HUES48 (cell line): ENCODE measurements at regions not wholly inside any gene's neighbourhood (a gene's known extent, or its start where the extent isn't known, plus 50 kb on each side); places are given as distances from the start of the nearest gene placed in this dataset.

Source experiments
- H3K27ac ChIP-seq: one replicate; pipeline ENCODE4 v1.7.0; 2013; ENCODE audit warnings: low read depth, low read length, inconsistent platforms
- H3K27me3 ChIP-seq: 2 replicates; pipeline ENCODE4 v1.6.1; 2013; ENCODE audit warnings: mild to moderate bottlenecking, low read length; ENCODE audit not compliant: control insufficient read depth, insufficient read depth
- H3K36me3 ChIP-seq: 2 replicates; pipeline ENCODE4 v1.6.1; 2013; ENCODE audit warnings: low read length; ENCODE audit not compliant: control insufficient read depth, insufficient read depth
- H3K4me1 ChIP-seq: 2 replicates; pipeline ENCODE4 v1.6.1; 2013; ENCODE audit warnings: mild to moderate bottlenecking, low read length; ENCODE audit not compliant: control insufficient read depth, insufficient read depth
- H3K4me3 ChIP-seq: 2 replicates; pipeline ENCODE4 v1.5.1; 2013; ENCODE audit warnings: mild to moderate bottlenecking, low read depth, low read length
- H3K9ac ChIP-seq: 2 replicates; pipeline ENCODE4 v1.6.1; 2013; ENCODE audit warnings: mild to moderate bottlenecking, low read depth, low read length, moderate library complexity
- H3K9me3 ChIP-seq: 2 replicates; pipeline ENCODE4 v1.6.1; 2013; ENCODE audit warnings: low read length; ENCODE audit not compliant: control insufficient read depth, insufficient read depth

- H3K9ac ChIP-seq = no peak overlapping the region
- no peaks in the 10 kb centered on the region for H3K9me3 ChIP-seq
- H3K36me3 ChIP-seq = no peaks in the 10 kb centered on the region
Observed at GRCh38 chr12:115160271-115161128, 476.5 kb upstream of the TBX3 start.

GRCh38 chr12:115158816-115159215, 474.8 kb upstream of the TBX3 start:
- H3K9ac ChIP-seq = no peak overlapping the region
- no peaks in the 10 kb centered on the region for H3K36me3 ChIP-seq
- H3K27me3 ChIP-seq = no peaks in the 10 kb centered on the region
- no peaks in the 10 kb centered on the region for H3K9me3 ChIP-seq
- no peak overlapping the region for H3K4me3 ChIP-seq
- no peak overlapping the region for H3K27ac ChIP-seq
- no peaks in the 10 kb centered on the region for H3K4me1 ChIP-seq

More at GRCh38 chr12:115160271-115161128, 476.5 kb upstream of the TBX3 start:
- Histone ChIP-seq H3K27me3 (no peaks in the 10 kb centered on the region), H3K4me1 (no peaks in the 10 kb centered on the region), H3K4me3 (no peak overlapping the region), H3K27ac (no peak overlapping the region)

GRCh38 chr12:115155665-115156645, 472.0 kb upstream of the TBX3 start:
- Histone ChIP-seq H3K27ac (no peak overlapping the region), H3K27me3 (no peaks in the 10 kb centered on the region), H3K9me3 (no peaks in the 10 kb centered on the region), H3K4me3 (no peak overlapping the region), H3K9ac (no peak overlapping the region), H3K4me1 (no peaks in the 10 kb centered on the region), H3K36me3 (no peaks in the 10 kb centered on the region)

- peaks cover 10% of the 10 kb centered on the region for H3K4me1 ChIP-seq
- H3K27ac ChIP-seq = no peak overlapping the region
- no peaks in the 10 kb centered on the region for H3K9me3 ChIP-seq
- no peak overlapping the region for H3K4me3 ChIP-seq
- no peaks in the 10 kb centered on the region for H3K27me3 ChIP-seq
- H3K9ac ChIP-seq = no peak overlapping the region
- H3K36me3 ChIP-seq = no peaks in the 10 kb centered on the region
Observed at GRCh38 chr12:115149685-115150378, 465.9 kb upstream of the TBX3 start.

GRCh38 chr12:115149279-115149678, 465.3 kb upstream of the TBX3 start:
- Histone ChIP-seq H3K9ac (no peak overlapping the region), H3K4me3 (no peak overlapping the region), H3K27ac (no peak overlapping the region), H3K4me1 (peaks cover 10% of the 10 kb centered on the region), H3K27me3 (no peaks in the 10 kb centered on the region), H3K36me3 (no peaks in the 10 kb centered on the region), H3K9me3 (no peaks in the 10 kb centered on the region)

GRCh38 chr12:115147916-115148315, 463.9 kb upstream of the TBX3 start:
- H3K9me3 ChIP-seq = no peaks in the 10 kb centered on the region
- no peaks in the 10 kb centered on the region for H3K36me3 ChIP-seq
- no peaks in the 10 kb centered on the region for H3K27me3 ChIP-seq
- no peak overlapping the region for H3K9ac ChIP-seq
- peaks cover 10% of the 10 kb centered on the region for H3K4me1 ChIP-seq
- no peak overlapping the region for H3K27ac ChIP-seq
- H3K4me3 ChIP-seq = no peak overlapping the region

GRCh38 chr12:115146453-115146852, 462.5 kb upstream of the TBX3 start:
- peaks cover 10% of the 10 kb centered on the region for H3K4me1 ChIP-seq

GRCh38 chr12:115144425-115144824, 460.4 kb upstream of the TBX3 start:
- Histone ChIP-seq H3K36me3 (no peaks in the 10 kb centered on the region), H3K9ac (no peak overlapping the region), H3K4me1 (peaks cover 14% of the 10 kb centered on the region), H3K27ac (no peak overlapping the region), H3K9me3 (no peaks in the 10 kb centered on the region), H3K4me3 (no peak overlapping the region), H3K27me3 (no peaks in the 10 kb centered on the region)

More at GRCh38 chr12:115146453-115146852, 462.5 kb upstream of the TBX3 start:
- H3K36me3 ChIP-seq = no peaks in the 10 kb centered on the region
- H3K27me3 ChIP-seq = no peaks in the 10 kb centered on the region
- H3K4me3 ChIP-seq = no peak overlapping the region
- no peak overlapping the region for H3K27ac ChIP-seq
- H3K9me3 ChIP-seq = no peaks in the 10 kb centered on the region
- no peak overlapping the region for H3K9ac ChIP-seq

GRCh38 chr12:115140981-115141655, 457.1 kb upstream of the TBX3 start:
- no peak overlapping the region for H3K9ac ChIP-seq
- no peak overlapping the region for H3K27ac ChIP-seq
- no peaks in the 10 kb centered on the region for H3K9me3 ChIP-seq
- no peaks in the 10 kb centered on the region for H3K36me3 ChIP-seq
- H3K4me1 ChIP-seq = peaks cover 14% of the 10 kb centered on the region
- no peaks in the 10 kb centered on the region for H3K27me3 ChIP-seq
- H3K4me3 ChIP-seq = no peak overlapping the region

GRCh38 chr12:115137812-115138521, 454.0 kb upstream of the TBX3 start:
- Histone ChIP-seq H3K9me3 (no peaks in the 10 kb centered on the region), H3K4me1 (peaks cover 4% of the 10 kb centered on the region; the same call in 1 of the 2 replicates), H3K27ac (no peak overlapping the region), H3K27me3 (no peaks in the 10 kb centered on the region), H3K36me3 (no peaks in the 10 kb centered on the region), H3K4me3 (no peak overlapping the region), H3K9ac (no peak overlapping the region)
